Spleen (tissue), 11 donors: ENCODE measurements at regions not wholly inside any gene's neighbourhood (a gene's known extent, or its start where the extent isn't known, plus 50 kb on each side); places are given as distances from the start of the nearest gene placed in this dataset.

Experiments used
- DNase-seq: peaks from one replicate; pipeline ENCODE4 v3.0.0-alpha.2; 2020
- H3K27ac ChIP-seq, 8 donors: fragments of 200-600 bp; sonication (generic) in 7 of 8; 1 replicate in 4 of 8; 2 replicates in 4 of 8; pipeline versions ENCODE4 v1.5.0 to v1.8.0; 2016 to 2021; ENCODE audit warnings: inconsistent platforms in 4 of 8, mild to moderate bottlenecking in 4 of 8, moderate library complexity in 1 of 8
- H3K27me3 ChIP-seq, 7 donors: fragments of 200-600 bp; sonication (generic) in 6 of 7; replicated peaks in 1 of 7; 1 replicate in 4 of 7; 2 replicates in 3 of 7; pipeline versions ENCODE4 v1.5.0 to v1.8.0; 2016 to 2021; ENCODE audit warnings: inconsistent platforms in 3 of 7, mild to moderate bottlenecking in 1 of 7
- H3K36me3 ChIP-seq, 6 donors: fragments of 200-600 bp; sonication (generic) in 5 of 6; 1 replicate in 4 of 6; 2 replicates in 2 of 6; pipeline versions ENCODE4 v1.5.0 to v1.8.0; 2016 to 2021; ENCODE audit warnings: inconsistent platforms in 2 of 6
- H3K4me1 ChIP-seq, 6 donors: fragments of 200-600 bp; sonication (generic) in 5 of 6; 1 replicate in 3 of 6; 2 replicates in 3 of 6; pipeline versions ENCODE4 v1.5.0 to v1.8.0; 2016 to 2021; ENCODE audit warnings: inconsistent platforms in 3 of 6
- H3K4me3 ChIP-seq, 8 donors: fragments of 200-600 bp; sonication (generic) in 7 of 8; 1 replicate in 4 of 8; 2 replicates in 4 of 8; pipeline versions ENCODE4 v1.5.0 to v1.8.0; 2016 to 2021; ENCODE audit warnings: inconsistent platforms in 4 of 8, mild to moderate bottlenecking in 4 of 8, moderate library complexity in 2 of 8
- H3K9me3 ChIP-seq, 8 donors: fragments of 200-600 bp; sonication (generic) in 7 of 8; 1 replicate in 4 of 8; 2 replicates in 4 of 8; pipeline versions ENCODE4 v1.5.0 to v1.8.0; 2016 to 2021; ENCODE audit warnings: inconsistent platforms in 4 of 8
- CTCF ChIP-seq, 11 experiments: fragments of 200-600 bp in 7 of 11; fragments of 450-650 bp in 4 of 11; sonication (generic) in 4 of 11; IDR thresholded peaks in 8 of 11; conservative IDR thresholded peaks in 3 of 11; 1 replicate in 7 of 11; 2 replicates in 4 of 11; pipeline versions ENCODE4 v1.4.0 to v1.8.0; 2016 to 2021; ENCODE audit warnings: antibody characterized with exemption in 11 of 11, inconsistent platforms in 4 of 11, mild to moderate bottlenecking in 1 of 11
- POLR2A ChIP-seq, 3 donors: fragments of 450-650 bp; IDR thresholded peaks; one replicate each; pipeline ENCODE4 v1.5.1; 2017; ENCODE audit warnings: antibody characterized with exemption in 3 of 3, mild to moderate bottlenecking in 1 of 3
- POLR2AphosphoS5 ChIP-seq, 3 donors: sonication (generic); formaldehyde crosslinking; IDR thresholded peaks; one replicate each; pipeline ENCODE4 v1.5.1; 2017; ENCODE audit warnings: antibody characterized with exemption in 3 of 3
- WGBS, 5 donors: extraction: QIAGEN DNeasy Blood & Tissue Kit in 3 of 5; methylation state at CpG; one replicate each; pipeline versions ENCODE4 v1.1.5 to v1.1.7; 2013 to 2018; 5-methylcytosine and 5-hydroxymethylcytosine counted together
- intact Hi-C: fragments of 100-400 bp; cut with DNase I; formaldehyde crosslinking; loops from one replicate; pipeline ENCODE4 v1.15.0; 2023; ENCODE audit warnings: low total_unique reads
- donor health status: healthy with polysubstance abuse.
- donor health status: DM: no; HTN: no; CAD: no; lungs with moderate emphysema.
- donor health status: DM: no; HTN: no; CAD: no.
- donor health status: Bipolar disorder and iron deficiency.
- donor health status: healthy.
- donor health status: DM: no; HTN: no; CAD: no.
- donor health status: DM: yes; HTN: yes; CAD: no.

- no peaks in the 10 kb centered on the region for H3K27me3 ChIP-seq
- intact Hi-C loops: no loop called here
- 55 to 91% (median 80%) methylated on average over 2 of the region's 2 CpGs for WGBS, 5 donors
- H3K9me3 ChIP-seq: no peaks in the 10 kb centered on the region
- no peaks in the 10 kb centered on the region for H3K4me1 ChIP-seq
- TF ChIP-seq POLR2A (IDR thresholded peaks at IDR 0.05): no peak
- no peak for TF ChIP-seq POLR2AphosphoS5 (IDR thresholded peaks at IDR 0.05)
- no peak for TF ChIP-seq CTCF (IDR thresholded peaks at IDR 0.05 in 8 of 11, conservative IDR thresholded peaks at IDR 0.05 in 3 of 11)
- no peak overlapping the region for H3K27ac ChIP-seq
- no peak overlapping the region for H3K4me3 ChIP-seq
- no peaks in the 10 kb centered on the region for H3K36me3 ChIP-seq
- DNase-seq: no peak
These were observed 343.2 kb downstream of the DMAC1 start for GRCh38 chr9:7456377-7456776.

- Histone ChIP-seq H3K27ac (no peak overlapping the region), H3K27me3 (no peaks in the 10 kb centered on the region), H3K4me1 (no peaks in the 10 kb centered on the region), H3K36me3 (no peaks in the 10 kb centered on the region), H3K4me3 (no peak overlapping the region), H3K9me3 (no peaks in the 10 kb centered on the region)
- TF ChIP-seq POLR2A (IDR thresholded peaks at IDR 0.05): no peak
- no peak for TF ChIP-seq POLR2AphosphoS5 (IDR thresholded peaks at IDR 0.05)
- TF ChIP-seq CTCF (IDR thresholded peaks at IDR 0.05 in 8 of 11, conservative IDR thresholded peaks at IDR 0.05 in 3 of 11): no peak
- DNase-seq: no peak
- intact Hi-C loops: no loop called here
- 69 to 98% (median 90%) methylated on average over 2 of the region's 2 CpGs for WGBS, 5 donors
These were observed 345.0 kb downstream of the DMAC1 start for GRCh38 chr9:7454624-7455023.

GRCh38 chr9:7452378-7452777 lies 347.2 kb downstream of the DMAC1 start:
- intact Hi-C loops: no loop called here
- Histone ChIP-seq H3K27me3 (no peaks in the 10 kb centered on the region), H3K4me3 (no peak overlapping the region), H3K9me3 (peaks cover 0 to 2% (median 0%) of the 10 kb centered on the region in 8 donors), H3K27ac (no peak overlapping the region), H3K36me3 (no peaks in the 10 kb centered on the region), H3K4me1 (no peaks in the 10 kb centered on the region)
- 0 to 33% (median 1%) methylated on average over 1 of the region's 1 CpG for WGBS, 5 donors
- TF ChIP-seq CTCF (IDR thresholded peaks at IDR 0.05 in 8 of 11, conservative IDR thresholded peaks at IDR 0.05 in 3 of 11) (no peak), POLR2AphosphoS5 (IDR thresholded peaks at IDR 0.05) (no peak), POLR2A (IDR thresholded peaks at IDR 0.05) (no peak)
- no peak for DNase-seq

- intact Hi-C loops: no loop called here
- Histone ChIP-seq H3K27me3 (no peaks in the 10 kb centered on the region), H3K27ac (no peak overlapping the region), H3K36me3 (no peaks in the 10 kb centered on the region), H3K4me1 (no peaks in the 10 kb centered on the region), H3K9me3 (peaks cover 0 to 8% (median 0%) of the 10 kb centered on the region in 8 donors), H3K4me3 (no peak overlapping the region)
- TF ChIP-seq POLR2A (IDR thresholded peaks at IDR 0.05): no peak
- no peak for TF ChIP-seq CTCF (IDR thresholded peaks at IDR 0.05 in 8 of 11, conservative IDR thresholded peaks at IDR 0.05 in 3 of 11)
- no peak for TF ChIP-seq POLR2AphosphoS5 (IDR thresholded peaks at IDR 0.05)
- no peak for DNase-seq
- 55 to 86% (median 75%) methylated on average over 3 of the region's 3 CpGs for WGBS, 5 donors
These were observed 348.5 kb downstream of the DMAC1 start for GRCh38 chr9:7451062-7451461.
